ENCODE measurements at regions not wholly inside any gene's neighbourhood (a gene's known extent, or its start where the extent isn't known, plus 50 kb on each side); places are given as distances from the start of the nearest gene placed in this dataset.

DNA sequence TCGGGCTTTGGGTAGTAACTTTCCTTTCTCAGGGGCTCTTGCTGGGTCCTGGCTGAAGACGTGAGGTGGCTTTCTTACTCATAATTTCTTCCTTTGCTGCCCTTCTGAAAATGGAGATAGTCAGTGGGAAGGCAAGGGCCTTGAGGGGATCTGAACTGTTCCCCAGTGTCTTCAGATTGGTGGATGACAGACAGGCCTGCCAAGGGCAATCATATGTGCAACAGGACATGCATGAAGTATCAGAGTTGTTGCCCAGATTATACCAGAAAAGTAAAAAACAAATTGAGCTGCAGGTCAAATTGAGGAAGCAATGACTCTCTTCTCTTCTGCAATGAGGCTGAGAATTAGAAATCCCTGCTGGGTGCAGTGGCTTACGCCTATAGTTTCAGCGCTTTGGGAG, 71.6 kb upstream of the PAX1 start:
- TF ChIP-seq EP300 (IDR thresholded peaks at IDR 0.05) (no peak), POLR2AphosphoS5 (IDR thresholded peaks at IDR 0.05) (no peak), POLR2A (IDR thresholded peaks at IDR 0.05; ENCODE audit: low read depth) (no peak)
- TF ChIP-seq, protein P1, sequence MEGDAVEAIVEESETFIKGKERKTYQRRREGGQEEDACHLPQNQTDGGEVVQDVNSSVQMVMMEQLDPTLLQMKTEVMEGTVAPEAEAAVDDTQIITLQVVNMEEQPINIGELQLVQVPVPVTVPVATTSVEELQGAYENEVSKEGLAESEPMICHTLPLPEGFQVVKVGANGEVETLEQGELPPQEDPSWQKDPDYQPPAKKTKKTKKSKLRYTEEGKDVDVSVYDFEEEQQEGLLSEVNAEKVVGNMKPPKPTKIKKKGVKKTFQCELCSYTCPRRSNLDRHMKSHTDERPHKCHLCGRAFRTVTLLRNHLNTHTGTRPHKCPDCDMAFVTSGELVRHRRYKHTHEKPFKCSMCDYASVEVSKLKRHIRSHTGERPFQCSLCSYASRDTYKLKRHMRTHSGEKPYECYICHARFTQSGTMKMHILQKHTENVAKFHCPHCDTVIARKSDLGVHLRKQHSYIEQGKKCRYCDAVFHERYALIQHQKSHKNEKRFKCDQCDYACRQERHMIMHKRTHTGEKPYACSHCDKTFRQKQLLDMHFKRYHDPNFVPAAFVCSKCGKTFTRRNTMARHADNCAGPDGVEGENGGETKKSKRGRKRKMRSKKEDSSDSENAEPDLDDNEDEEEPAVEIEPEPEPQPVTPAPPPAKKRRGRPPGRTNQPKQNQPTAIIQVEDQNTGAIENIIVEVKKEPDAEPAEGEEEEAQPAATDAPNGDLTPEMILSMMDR (IDR thresholded peaks at IDR 0.05): no peak

All from esophagus muscularis mucosa (tissue), 4 donors.